NOMO-1 treated with dmso at 0.1 percent for 144 hours (cell line): ENCODE measurements at regions not wholly inside any gene's neighbourhood (a gene's known extent, or its start where the extent isn't known, plus 50 kb on each side); places are given as distances from the start of the nearest gene placed in this dataset.
"Not testable (repeated sequence)": the region's sequence is repeated elsewhere in the genome, so short reads cannot be mapped to it uniquely, and the experiment has no call there.

Experiments
- DNase-seq: peaks from one replicate; lab custom pipeline; 2025; ENCODE audit not compliant: unreplicated experiment; lab: John Stamatoyannopoulos, UW

GRCh38 chr10:71015674-71016073, 127.3 kb upstream of the PCBD1 start:
- DNase-seq: peak; percentile 3

GRCh38 chr10:71020061-71020460, 131.7 kb upstream of the PCBD1 start:
- DNase-seq: not testable (repeated sequence)

- DNase-seq: no peak
Observed at GRCh38 chr10:71021402-71021801, 133.0 kb upstream of the PCBD1 start.

- no peak for DNase-seq
Observed at GRCh38 chr10:71023704-71024283, 135.4 kb upstream of the PCBD1 start.

- no peak for DNase-seq
Observed at GRCh38 chr10:71024490-71024889, 136.1 kb upstream of the PCBD1 start.

- no peak for DNase-seq
Observed at GRCh38 chr10:71025535-71025934, 137.2 kb upstream of the PCBD1 start.

- no peak for DNase-seq
Observed at GRCh38 chr10:71028066-71028465, 139.7 kb upstream of the PCBD1 start.

GRCh38 chr10:71029411-71029892, 141.1 kb upstream of the PCBD1 start:
- no peak for DNase-seq

GRCh38 chr10:71029907-71030306, 141.5 kb upstream of the PCBD1 start:
- DNase-seq: no peak

- DNase-seq: no peak
Observed at GRCh38 chr10:71031026-71031425, 142.7 kb upstream of the PCBD1 start.

- no peak for DNase-seq
Observed at GRCh38 chr10:71031603-71032002, 143.2 kb upstream of the PCBD1 start.

GRCh38 chr10:71032887-71033286, 144.5 kb upstream of the PCBD1 start:
- no peak for DNase-seq

- no peak for DNase-seq
Observed at GRCh38 chr10:71033396-71033980, 145.1 kb upstream of the PCBD1 start.

- DNase-seq: no peak
Observed at GRCh38 chr10:71035511-71036296, 147.3 kb upstream of the PCBD1 start.

GRCh38 chr10:71036297-71036966, 148.1 kb upstream of the PCBD1 start:
- no peak for DNase-seq

- no peak for DNase-seq
Observed at GRCh38 chr10:71038091-71038633, 149.8 kb upstream of the PCBD1 start.

GRCh38 chr10:71038921-71039320, 150.6 kb upstream of the PCBD1 start:
- no peak for DNase-seq

GRCh38 chr10:71039551-71039950, 151.2 kb upstream of the PCBD1 start:
- no peak for DNase-seq

- DNase-seq: no peak
Observed at GRCh38 chr10:71040343-71040742, 152.0 kb upstream of the PCBD1 start.

GRCh38 chr10:71040846-71041605, 152.7 kb upstream of the PCBD1 start:
- no peak for DNase-seq

GRCh38 chr10:71042216-71042615, 153.9 kb upstream of the PCBD1 start:
- no peak for DNase-seq
